Lower lobe of right lung (tissue), 2 donors: ENCODE measurements at regions not wholly inside any gene's neighbourhood (a gene's known extent, or its start where the extent isn't known, plus 50 kb on each side); places are given as distances from the start of the nearest gene placed in this dataset.
A peak's percentile ranks its signal among the peaks of the same experiment; 100 is the strongest.

Source experiments
- ATAC-seq, 2 donors: fragments of 200-7000 bp; cut with Tn5 transposase; one replicate each; pipeline ENCODE4 v1.9.1; 2020 to 2022; ENCODE audit warnings: mild to moderate bottlenecking in 2 of 2, moderate library complexity in 2 of 2
- DNase-seq: peaks from one replicate; pipeline ENCODE4 v3.0.0-alpha.2; 2020
- H3K27ac ChIP-seq: fragments of 200-600 bp; one replicate; pipeline ENCODE4 v1.8.0; 2022
- H3K27me3 ChIP-seq: fragments of 200-600 bp; one replicate; pipeline ENCODE4 v1.8.0; 2022; ENCODE audit warnings: low read depth
- H3K36me3 ChIP-seq: fragments of 200-600 bp; one replicate; pipeline ENCODE4 v1.8.0; 2022; ENCODE audit warnings: mild to moderate bottlenecking
- H3K4me1 ChIP-seq: fragments of 200-600 bp; one replicate; pipeline ENCODE4 v1.8.0; 2022
- H3K4me3 ChIP-seq: fragments of 200-600 bp; one replicate; pipeline ENCODE4 v1.8.0; 2022; ENCODE audit warnings: mild to moderate bottlenecking
- H3K9me3 ChIP-seq: fragments of 200-600 bp; one replicate; pipeline ENCODE4 v1.8.0; 2022
- intact Hi-C: fragments of 100-400 bp; cut with DNase I; formaldehyde crosslinking; loops from one replicate; pipeline ENCODE4 v1.11.0; 2022
- TF ChIP-seq, protein P1 (sequence below): fragments of 200-600 bp; IDR thresholded peaks from one replicate; pipeline ENCODE4 v1.8.0; 2022; ENCODE audit warnings: antibody characterized with exemption, mild to moderate bottlenecking
- donor health status: DM: no; HTN: yes; CAD: no; lungs with severe emphysema.

DNA sequence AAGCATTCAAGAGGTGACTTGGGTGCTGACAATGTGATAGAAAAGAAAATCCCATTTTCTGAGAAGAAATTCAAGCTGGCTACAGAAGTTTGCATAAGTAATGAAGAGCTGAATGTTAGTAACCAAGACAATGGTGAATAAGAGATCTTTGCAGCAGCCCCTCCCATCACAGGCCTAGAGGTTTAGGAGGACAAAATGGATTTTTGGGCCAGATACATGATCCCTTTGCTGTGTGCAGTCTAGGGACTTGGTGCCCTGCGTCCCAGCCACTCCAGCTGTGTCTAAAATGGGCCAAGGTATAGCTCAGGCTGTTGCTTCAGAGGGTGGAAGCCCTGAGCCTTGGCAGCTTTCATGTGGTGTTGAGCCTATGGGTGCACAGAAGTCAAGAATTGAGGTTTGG is 107.0 kb upstream of the EPHA5 start:
- Histone ChIP-seq H3K4me1 (no peaks in the 10 kb centered on the region), H3K27me3 (no peaks in the 10 kb centered on the region), H3K36me3 (no peaks in the 10 kb centered on the region), H3K4me3 (no peak overlapping the region), H3K27ac (no peak overlapping the region), H3K9me3 (peaks cover 5% of the 10 kb centered on the region)
- ATAC-seq, result no peak
- no peak for DNase-seq
- TF ChIP-seq, protein P1, sequence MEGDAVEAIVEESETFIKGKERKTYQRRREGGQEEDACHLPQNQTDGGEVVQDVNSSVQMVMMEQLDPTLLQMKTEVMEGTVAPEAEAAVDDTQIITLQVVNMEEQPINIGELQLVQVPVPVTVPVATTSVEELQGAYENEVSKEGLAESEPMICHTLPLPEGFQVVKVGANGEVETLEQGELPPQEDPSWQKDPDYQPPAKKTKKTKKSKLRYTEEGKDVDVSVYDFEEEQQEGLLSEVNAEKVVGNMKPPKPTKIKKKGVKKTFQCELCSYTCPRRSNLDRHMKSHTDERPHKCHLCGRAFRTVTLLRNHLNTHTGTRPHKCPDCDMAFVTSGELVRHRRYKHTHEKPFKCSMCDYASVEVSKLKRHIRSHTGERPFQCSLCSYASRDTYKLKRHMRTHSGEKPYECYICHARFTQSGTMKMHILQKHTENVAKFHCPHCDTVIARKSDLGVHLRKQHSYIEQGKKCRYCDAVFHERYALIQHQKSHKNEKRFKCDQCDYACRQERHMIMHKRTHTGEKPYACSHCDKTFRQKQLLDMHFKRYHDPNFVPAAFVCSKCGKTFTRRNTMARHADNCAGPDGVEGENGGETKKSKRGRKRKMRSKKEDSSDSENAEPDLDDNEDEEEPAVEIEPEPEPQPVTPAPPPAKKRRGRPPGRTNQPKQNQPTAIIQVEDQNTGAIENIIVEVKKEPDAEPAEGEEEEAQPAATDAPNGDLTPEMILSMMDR, result no peak
- intact Hi-C loops, result no loop called here

DNA sequence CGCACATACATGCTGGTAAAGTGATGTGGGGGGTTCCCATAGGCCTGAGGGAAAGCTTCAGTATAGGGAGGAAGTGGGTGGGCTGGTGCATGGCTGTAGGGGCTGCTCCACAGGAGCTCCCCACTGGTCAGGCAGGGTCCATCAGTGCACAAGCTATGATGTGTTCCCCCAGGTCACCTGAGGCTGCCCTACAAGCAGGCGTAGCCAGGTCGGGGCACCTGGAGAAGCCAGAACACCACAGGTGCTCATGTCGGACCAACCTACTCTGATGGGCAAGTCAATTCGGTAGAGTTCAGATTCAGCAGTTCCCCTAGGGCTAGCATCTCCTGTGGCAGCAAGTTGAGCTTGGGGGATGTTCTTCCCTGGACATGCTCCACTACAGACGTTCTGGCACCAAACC is 103.3 kb upstream of the EPHA5 start:
- no peaks in the 10 kb centered on the region for H3K27me3 ChIP-seq
- peaks cover 5% of the 10 kb centered on the region for H3K9me3 ChIP-seq
- no peak for DNase-seq
- H3K36me3 ChIP-seq, result no peaks in the 10 kb centered on the region
- intact Hi-C loops, result no loop called here
- no peak overlapping the region for H3K4me3 ChIP-seq
- no peak overlapping the region for H3K27ac ChIP-seq
- no peaks in the 10 kb centered on the region for H3K4me1 ChIP-seq
- peak in 1 of 2 donors; percentile 34 for ATAC-seq
- TF ChIP-seq, protein P1, result no peak

GRCh38 chr4:65747386-65747785 is 77.1 kb upstream of the EPHA5 start:
- intact Hi-C loops, result no loop called here
- Histone ChIP-seq H3K9me3 (no peaks in the 10 kb centered on the region), H3K36me3 (no peaks in the 10 kb centered on the region), H3K27me3 (no peaks in the 10 kb centered on the region), H3K4me1 (no peaks in the 10 kb centered on the region), H3K4me3 (no peak overlapping the region), H3K27ac (no peak overlapping the region)
- no peak for DNase-seq
- TF ChIP-seq, protein P1, result no peak
- no peak for ATAC-seq

DNA sequence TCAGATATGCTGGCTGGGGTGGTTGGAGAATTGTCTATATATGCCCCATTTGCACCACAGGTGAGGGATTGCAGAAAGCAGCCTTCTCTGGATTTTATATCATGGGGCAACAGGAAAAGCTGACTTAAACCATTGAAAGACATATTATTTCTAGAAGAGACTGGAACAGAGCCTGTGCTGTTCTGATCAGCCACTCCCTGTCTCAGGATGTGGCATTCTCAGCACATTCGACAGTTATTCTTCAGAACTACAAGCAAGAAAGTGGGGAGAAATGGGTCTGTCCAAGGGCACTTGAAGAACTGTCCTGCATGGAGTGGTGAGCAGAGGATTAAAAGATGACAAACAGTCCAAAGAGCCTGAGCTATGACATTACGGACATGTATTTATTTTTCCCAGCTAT is 67.8 kb upstream of the EPHA5 start:
- TF ChIP-seq, protein P1, result no peak
- DNase-seq (no peak), ATAC-seq (no peak)
- Histone ChIP-seq H3K27ac (no peak overlapping the region), H3K36me3 (no peaks in the 10 kb centered on the region), H3K4me1 (no peaks in the 10 kb centered on the region), H3K27me3 (no peaks in the 10 kb centered on the region), H3K9me3 (no peaks in the 10 kb centered on the region), H3K4me3 (no peak overlapping the region)
- intact Hi-C loops, result no loop called here

GRCh38 chr4:65737672-65738071 is 67.4 kb upstream of the EPHA5 start:
- H3K27ac ChIP-seq, result no peak overlapping the region
- peak in 1 of 2 donors; percentile 35 for ATAC-seq
- intact Hi-C loops, result no loop called here
- no peak overlapping the region for H3K4me3 ChIP-seq
- DNase-seq, result no peak
- TF ChIP-seq, protein P1, result no peak
- no peaks in the 10 kb centered on the region for H3K4me1 ChIP-seq
- no peaks in the 10 kb centered on the region for H3K36me3 ChIP-seq
- no peaks in the 10 kb centered on the region for H3K9me3 ChIP-seq
- no peaks in the 10 kb centered on the region for H3K27me3 ChIP-seq

DNA sequence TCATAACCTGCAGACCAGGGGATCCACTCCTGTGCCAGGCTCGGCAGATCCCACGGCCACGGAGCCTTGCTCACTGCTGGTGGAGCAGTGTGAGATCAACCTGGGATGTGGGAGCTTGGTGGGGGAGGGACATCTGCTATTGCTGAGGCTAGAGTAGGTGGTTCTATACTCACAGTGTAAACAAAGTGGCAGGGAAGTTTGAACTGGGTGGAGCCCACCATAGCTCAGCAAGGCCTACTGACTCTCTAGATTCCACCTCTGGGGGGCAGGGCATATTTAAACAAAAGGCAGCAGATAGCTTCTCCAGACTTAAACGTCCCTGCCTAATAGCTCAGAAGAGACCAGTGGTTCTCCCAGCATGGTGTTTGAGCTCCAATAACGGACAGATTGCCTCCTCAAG is 54.7 kb upstream of the EPHA5 start:
- Histone ChIP-seq H3K27ac (no peak overlapping the region), H3K36me3 (no peaks in the 10 kb centered on the region), H3K27me3 (no peaks in the 10 kb centered on the region), H3K4me1 (no peaks in the 10 kb centered on the region), H3K9me3 (no peaks in the 10 kb centered on the region), H3K4me3 (no peak overlapping the region)
- ATAC-seq (no peak), DNase-seq (no peak)
- intact Hi-C loops, result no loop called here
- TF ChIP-seq, protein P1, result no peak
